SK-N-MC (cell line): ENCODE measurements at regions not wholly inside any gene's neighbourhood (a gene's known extent, or its start where the extent isn't known, plus 50 kb on each side); places are given as distances from the start of the nearest gene placed in this dataset.

Experiments
- EZH2 ChIP-seq: fragments of 200-600 bp; sonication (generic); IDR thresholded peaks from one replicate; pipeline ENCODE4 v1.6.1; 2017; ENCODE audit warnings: antibody characterized with exemption
- FOXP2 ChIP-seq: optimal IDR thresholded peaks from 2 replicates; pipeline ENCODE3; 2011; ENCODE audit warnings: mild to moderate bottlenecking, moderate library complexity; ENCODE audit not compliant: insufficient read depth; ENCODE audit errors: extremely low read length, control extremely low read depth
- POLR2AphosphoS5 ChIP-seq: IDR thresholded peaks from 2 replicates; pipeline ENCODE4 v1.6.1; 2012; ENCODE audit warnings: mild to moderate bottlenecking, low read depth, low read length, borderline replicate concordance

GRCh38 chr5:4924577-4924976, 215.6 kb upstream of the ADAMTS16 start:
- TF ChIP-seq EZH2, result no peak
- TF ChIP-seq POLR2AphosphoS5, result no peak
- TF ChIP-seq FOXP2, result no peak
